HEK293T (cell line): ENCODE measurements at regions not wholly inside any gene's neighbourhood (a gene's known extent, or its start where the extent isn't known, plus 50 kb on each side); places are given as distances from the start of the nearest gene placed in this dataset.

Experiments
- ARNT ChIP-seq: fragments of 450-650 bp; IDR thresholded peaks from 2 replicates; pipeline ENCODE4 v1.6.1; 2017; ENCODE audit warnings: mild to moderate bottlenecking
- FOXM1 ChIP-seq: fragments of 450-650 bp; IDR thresholded peaks from 2 replicates; pipeline ENCODE4 v1.6.1; 2017; ENCODE audit warnings: mild to moderate bottlenecking, borderline replicate concordance
- SP1 ChIP-seq: fragments of 450-650 bp; IDR thresholded peaks from 2 replicates; pipeline ENCODE4 v1.6.1; 2017
- TARDBP ChIP-seq: fragments of 450-650 bp; IDR thresholded peaks from 2 replicates; pipeline ENCODE4 v1.6.1; 2016

GRCh38 chr5:174606646-174607045, 117.7 kb upstream of the MSX2 start:
- TF ChIP-seq FOXM1, result no peak
- TF ChIP-seq TARDBP, result no peak
- no peak for TF ChIP-seq ARNT
- TF ChIP-seq SP1, result no peak
